Skeletal muscle satellite cell (primary cell): ENCODE measurements at regions not wholly inside any gene's neighbourhood (a gene's known extent, or its start where the extent isn't known, plus 50 kb on each side); places are given as distances from the start of the nearest gene placed in this dataset.

Experiments
- H3K27me3 ChIP-seq: 2 replicates; pipeline ENCODE4 v1.7.0; 2013; ENCODE audit warnings: low read length; ENCODE audit not compliant: control insufficient read depth, insufficient read depth
- H3K36me3 ChIP-seq: 2 replicates; pipeline ENCODE4 v1.7.0; 2013; ENCODE audit warnings: mild to moderate bottlenecking, control low read depth, low read length; ENCODE audit not compliant: insufficient read depth
- H3K4me1 ChIP-seq: 2 replicates; pipeline ENCODE4 v1.7.0; 2013; ENCODE audit warnings: low read length; ENCODE audit not compliant: control insufficient read depth, insufficient read depth
- H3K4me2 ChIP-seq: 2 replicates; pipeline ENCODE4 v1.7.0; 2013; ENCODE audit warnings: mild to moderate bottlenecking, low read length
- H3K4me3 ChIP-seq: 2 replicates; pipeline ENCODE4 v1.7.0; 2013; ENCODE audit warnings: low read length
- H3K9ac ChIP-seq: 2 replicates; pipeline ENCODE4 v1.7.0; 2013; ENCODE audit warnings: mild to moderate bottlenecking, low read depth, low read length, moderate library complexity
- H3K9me3 ChIP-seq: replicated peaks from 2 replicates; pipeline ENCODE4 v1.7.0; 2013; ENCODE audit warnings: mild to moderate bottlenecking, control low read depth, low read length

DNA sequence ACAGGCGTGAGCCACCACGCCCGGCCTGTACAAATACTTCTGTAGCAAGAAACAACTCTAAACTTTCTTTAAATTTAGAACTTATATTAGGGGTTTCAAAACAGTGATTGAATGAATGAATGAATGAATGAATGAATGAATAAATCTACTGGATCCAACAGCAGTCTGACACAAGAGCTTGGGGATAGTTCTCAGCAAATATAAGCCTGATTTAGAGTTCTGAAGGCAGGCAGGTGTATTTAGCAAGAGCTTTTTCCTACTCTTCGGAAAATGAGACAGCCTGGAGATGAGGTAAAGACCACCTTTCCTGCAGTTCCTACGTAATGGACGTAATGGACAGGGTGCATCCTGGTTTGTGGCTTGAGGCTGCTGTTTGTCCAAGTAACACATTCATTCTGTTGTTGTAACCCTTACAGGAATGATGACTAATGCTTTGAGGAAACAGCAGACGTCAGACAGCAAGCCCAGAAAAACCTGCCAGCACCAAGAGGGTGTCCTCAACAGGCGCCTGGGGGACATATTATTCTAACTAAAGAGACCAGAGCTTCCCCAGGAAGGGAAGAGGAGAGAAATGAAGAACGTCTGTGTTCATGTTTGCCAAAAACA is 277.4 kb upstream of the SOX5 start:
- H3K9me3 ChIP-seq = no peaks in the 10 kb centered on the region
- H3K9ac ChIP-seq = peak overlapping the region; percentile 10
- H3K27me3 ChIP-seq = no peaks in the 10 kb centered on the region
- no peaks in the 10 kb centered on the region for H3K36me3 ChIP-seq
- H3K4me3 ChIP-seq = no peak overlapping the region
- peaks cover 18% of the 10 kb centered on the region for H3K4me1 ChIP-seq
- H3K4me2 ChIP-seq = peak overlapping the region; percentile 34

DNA sequence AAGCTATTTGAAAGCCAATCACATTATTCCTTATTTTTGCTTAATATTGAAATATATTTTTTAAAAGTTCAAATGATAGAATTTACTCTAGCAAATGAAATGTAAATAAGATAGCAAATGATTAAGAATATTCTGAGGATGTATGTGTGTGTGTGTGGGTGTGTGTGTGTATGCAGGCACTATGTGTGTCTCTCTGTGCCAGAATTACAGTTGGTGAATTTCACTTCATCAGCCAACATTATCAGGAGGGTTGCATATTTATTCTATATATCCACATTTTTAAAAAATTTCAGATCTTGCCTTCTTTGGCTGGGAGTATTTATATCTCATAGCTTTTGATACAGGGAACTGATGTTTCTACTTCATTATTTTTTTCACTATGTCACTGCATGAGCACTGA is 274.9 kb upstream of the SOX5 start:
- H3K4me1 ChIP-seq = peaks cover 18% of the 10 kb centered on the region
- H3K9me3 ChIP-seq = no peaks in the 10 kb centered on the region
- no peak overlapping the region for H3K4me2 ChIP-seq
- H3K9ac ChIP-seq = no peak overlapping the region
- no peaks in the 10 kb centered on the region for H3K36me3 ChIP-seq
- H3K27me3 ChIP-seq = no peaks in the 10 kb centered on the region
- no peak overlapping the region for H3K4me3 ChIP-seq

DNA sequence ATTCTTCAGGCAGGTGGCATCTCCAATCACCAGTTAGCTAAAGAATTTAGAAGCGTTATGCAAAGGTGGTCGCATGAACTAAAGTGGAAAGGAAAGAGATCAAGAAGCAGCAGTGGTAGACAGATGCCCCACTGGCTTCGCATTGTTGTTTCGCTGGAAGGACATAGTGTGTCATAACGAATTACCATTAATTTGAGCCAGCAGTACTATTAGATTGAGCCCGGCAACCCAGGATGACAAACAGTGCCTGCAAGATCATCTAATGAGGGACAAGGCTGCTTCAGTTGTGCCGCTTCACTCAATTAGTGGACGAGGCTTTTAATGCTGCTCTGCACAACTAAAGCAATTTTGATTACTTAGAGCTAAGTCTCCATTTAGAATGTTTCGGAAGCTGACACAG is 274.5 kb upstream of the SOX5 start:
- Histone ChIP-seq H3K36me3 (no peaks in the 10 kb centered on the region), H3K4me1 (peaks cover 18% of the 10 kb centered on the region), H3K27me3 (no peaks in the 10 kb centered on the region), H3K4me3 (no peak overlapping the region), H3K9me3 (no peaks in the 10 kb centered on the region), H3K9ac (no peak overlapping the region), H3K4me2 (no peak overlapping the region)

DNA sequence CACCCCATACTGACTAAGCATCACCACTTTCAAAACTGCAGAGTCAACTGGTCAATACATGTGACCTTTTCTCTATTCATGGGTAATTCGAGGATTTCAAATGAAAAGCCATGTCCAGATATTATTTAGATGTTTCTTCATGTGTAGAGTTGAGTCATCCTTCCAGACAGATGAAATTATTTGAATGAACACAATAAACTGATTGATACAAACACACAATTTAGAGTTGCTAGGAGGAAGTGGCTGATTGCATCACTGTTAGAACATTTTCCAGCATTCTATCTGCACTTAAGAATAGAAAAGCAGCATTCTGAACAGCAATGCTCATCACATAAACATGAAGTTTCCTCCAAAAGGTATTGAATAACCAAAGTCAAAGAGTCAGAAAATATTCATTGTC is 273.5 kb upstream of the SOX5 start:
- peaks cover 18% of the 10 kb centered on the region for H3K4me1 ChIP-seq
- peak overlapping the region; percentile 9 for H3K9ac ChIP-seq
- no peaks in the 10 kb centered on the region for H3K9me3 ChIP-seq
- H3K4me2 ChIP-seq = no peak overlapping the region
- no peaks in the 10 kb centered on the region for H3K36me3 ChIP-seq
- no peak overlapping the region for H3K4me3 ChIP-seq
- no peaks in the 10 kb centered on the region for H3K27me3 ChIP-seq

DNA sequence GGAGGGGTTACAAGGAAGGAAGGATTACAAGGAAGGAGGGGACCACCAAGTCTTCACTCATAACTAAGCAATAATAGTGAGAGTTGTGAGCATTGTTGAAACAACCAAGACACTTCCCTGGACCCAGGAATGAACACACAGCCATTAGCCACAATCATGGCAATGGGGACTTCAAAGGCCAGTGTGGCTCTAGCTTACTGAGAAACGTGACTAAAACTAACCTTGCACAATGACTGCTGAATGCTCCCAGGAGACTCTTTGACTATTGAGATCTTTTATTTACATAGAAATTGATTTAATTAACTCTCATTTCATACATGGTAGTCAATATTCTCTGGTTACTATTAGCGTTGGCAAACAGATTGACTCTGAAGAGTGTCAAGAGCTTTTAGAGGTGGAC is 263.0 kb upstream of the SOX5 start:
- no peak overlapping the region for H3K4me2 ChIP-seq
- no peak overlapping the region for H3K4me3 ChIP-seq
- no peaks in the 10 kb centered on the region for H3K4me1 ChIP-seq
- no peaks in the 10 kb centered on the region for H3K27me3 ChIP-seq
- H3K36me3 ChIP-seq = no peaks in the 10 kb centered on the region
- H3K9me3 ChIP-seq = no peaks in the 10 kb centered on the region
- H3K9ac ChIP-seq = no peak overlapping the region

DNA sequence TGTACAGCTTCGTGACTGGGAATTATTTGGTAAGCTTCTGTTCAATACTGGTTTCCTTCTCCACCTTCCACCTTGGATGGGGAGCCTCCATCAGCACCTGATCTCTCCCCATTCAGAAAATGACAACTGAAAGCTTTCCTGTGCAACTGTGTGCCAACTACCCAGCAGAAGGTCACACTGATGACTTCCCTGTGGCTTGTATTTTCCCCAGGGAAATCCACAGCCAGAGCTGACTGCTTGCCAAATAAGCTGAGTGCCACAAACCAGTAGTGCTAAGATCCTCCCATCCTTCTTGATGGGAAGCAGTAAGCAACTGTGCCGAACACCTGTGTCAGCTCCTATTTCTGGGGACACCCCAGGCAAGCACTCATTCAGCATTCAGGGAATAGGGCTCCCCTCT is 257.2 kb upstream of the SOX5 start:
- no peak overlapping the region for H3K9ac ChIP-seq
- no peaks in the 10 kb centered on the region for H3K27me3 ChIP-seq
- no peak overlapping the region for H3K4me2 ChIP-seq
- H3K4me1 ChIP-seq = peaks cover 4% of the 10 kb centered on the region
- H3K36me3 ChIP-seq = no peaks in the 10 kb centered on the region
- no peak overlapping the region for H3K4me3 ChIP-seq
- H3K9me3 ChIP-seq = no peaks in the 10 kb centered on the region

DNA sequence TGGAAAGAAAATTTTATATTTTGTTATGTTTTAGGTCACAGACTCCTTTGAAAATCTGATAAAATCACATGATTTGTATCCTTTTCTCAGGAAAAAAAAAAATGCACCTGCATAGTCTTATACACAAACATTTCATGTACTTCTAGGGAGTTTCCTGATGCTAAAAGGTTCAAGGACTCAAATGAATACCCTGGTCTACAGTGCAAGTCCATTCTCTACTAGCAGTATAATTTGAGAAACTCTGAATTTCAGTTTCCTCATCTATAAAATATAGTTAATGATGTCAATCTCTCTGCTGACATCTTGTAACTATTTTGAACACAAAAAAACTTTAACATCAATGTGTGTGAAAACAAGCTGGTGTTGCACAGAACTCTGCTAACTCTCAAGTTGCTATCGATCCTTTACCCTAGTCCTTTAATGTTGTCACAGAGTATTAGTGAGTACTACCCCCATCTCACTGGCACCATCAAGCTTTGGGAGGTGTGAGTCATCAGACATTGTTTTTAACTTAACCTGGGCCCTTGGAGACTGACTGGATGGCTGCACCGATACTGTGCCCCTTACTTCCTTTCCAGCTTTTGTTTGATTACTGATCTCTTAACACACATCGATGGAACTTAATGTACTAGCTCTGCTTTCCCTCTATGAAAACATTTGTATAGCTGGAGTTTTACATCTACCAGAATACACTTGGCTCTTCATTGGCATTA is 251.9 kb upstream of the SOX5 start:
- H3K9ac ChIP-seq = no peak overlapping the region
- no peaks in the 10 kb centered on the region for H3K36me3 ChIP-seq
- H3K4me1 ChIP-seq = peaks cover 30% of the 10 kb centered on the region

DNA sequence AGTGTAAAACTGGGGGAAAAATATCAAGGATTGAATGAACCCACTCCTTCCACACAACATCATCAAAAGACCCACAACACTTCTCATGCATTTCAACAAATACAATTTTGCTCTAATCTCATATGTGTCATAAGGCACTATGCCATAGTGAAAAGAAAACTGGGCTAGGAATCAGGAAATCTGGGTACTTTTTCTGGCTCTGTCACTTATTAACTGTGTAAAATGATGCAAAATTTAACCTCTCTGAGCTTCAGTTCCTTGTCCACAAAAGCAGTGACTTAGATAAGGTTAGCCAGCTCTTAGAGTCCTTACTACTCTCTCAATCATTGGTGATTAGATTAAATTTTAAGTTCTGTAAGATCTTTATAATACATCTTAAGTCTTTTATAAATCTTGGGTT is 250.5 kb upstream of the SOX5 start:
- H3K9me3 ChIP-seq = no peaks in the 10 kb centered on the region

More for the DNA sequence above, 251.9 kb upstream of the SOX5 start:
- Histone ChIP-seq H3K4me2 (peak overlapping the region; percentile 27), H3K4me3 (no peak overlapping the region), H3K27me3 (no peaks in the 10 kb centered on the region), H3K9me3 (no peaks in the 10 kb centered on the region)

DNA sequence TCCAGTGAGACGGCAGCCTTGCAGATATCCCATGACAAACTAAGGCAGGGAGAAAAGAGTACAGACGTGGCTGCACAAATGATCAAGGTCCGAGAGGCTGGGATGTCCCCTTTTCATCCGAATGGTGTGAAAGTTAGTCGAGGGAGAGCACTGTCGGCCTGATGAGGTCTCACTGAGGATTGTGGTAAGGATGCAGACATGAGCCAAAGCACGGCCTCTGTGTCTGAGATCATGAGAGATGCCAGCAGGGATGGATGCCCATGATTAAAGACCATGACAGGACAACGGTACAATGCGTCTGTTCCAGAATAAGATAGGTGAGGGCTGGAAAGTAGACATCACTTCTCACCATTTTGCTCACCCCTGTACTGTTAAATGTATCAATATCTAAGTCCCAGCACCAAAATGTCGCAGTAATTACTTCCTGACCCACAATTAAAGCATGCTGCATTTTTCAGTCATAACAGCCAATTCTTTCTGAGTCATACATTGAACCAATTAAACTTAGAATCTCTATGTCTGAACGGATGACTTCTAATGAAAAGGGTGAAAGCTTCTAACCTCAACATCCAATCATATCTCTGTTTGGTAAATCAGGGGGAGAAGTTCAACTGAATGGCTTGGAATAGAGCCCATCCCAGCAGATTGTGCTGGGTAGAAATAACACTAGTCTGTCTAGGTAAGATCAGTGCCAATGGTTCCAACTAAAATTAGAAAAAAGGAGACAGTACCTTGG is 249.6 kb upstream of the SOX5 start:
- Histone ChIP-seq H3K4me1 (peaks cover 30% of the 10 kb centered on the region), H3K9me3 (no peaks in the 10 kb centered on the region), H3K4me2 (peak overlapping the region; percentile 59)

More for the DNA sequence above, 250.5 kb upstream of the SOX5 start:
- Histone ChIP-seq H3K27me3 (no peaks in the 10 kb centered on the region), H3K4me2 (no peak overlapping the region), H3K9ac (no peak overlapping the region), H3K4me3 (no peak overlapping the region), H3K4me1 (peaks cover 30% of the 10 kb centered on the region), H3K36me3 (no peaks in the 10 kb centered on the region)

DNA sequence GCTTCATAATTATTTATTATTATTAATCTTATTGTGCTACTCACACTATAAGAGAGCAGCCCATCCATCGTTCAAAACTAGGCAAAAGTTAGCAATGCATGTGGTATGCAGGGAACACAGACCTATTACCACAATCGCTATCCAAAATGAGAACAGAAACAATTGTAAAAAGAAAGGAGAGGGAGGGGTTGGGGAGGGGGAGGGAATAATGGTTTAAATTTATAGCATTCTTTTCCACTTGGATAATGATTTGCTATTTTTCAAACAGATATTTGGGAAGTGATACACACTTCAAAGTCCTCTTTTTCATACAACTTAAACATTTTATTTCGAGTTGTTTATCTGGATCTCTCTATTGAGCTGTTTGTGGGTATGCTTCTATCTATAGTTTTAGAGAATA is 248.6 kb upstream of the SOX5 start:
- Histone ChIP-seq H3K4me1 (peaks cover 30% of the 10 kb centered on the region), H3K27me3 (no peaks in the 10 kb centered on the region), H3K4me2 (peak overlapping the region; percentile 59), H3K4me3 (no peak overlapping the region), H3K36me3 (no peaks in the 10 kb centered on the region), H3K9me3 (no peaks in the 10 kb centered on the region), H3K9ac (no peak overlapping the region)

More for the DNA sequence above, 249.6 kb upstream of the SOX5 start:
- H3K36me3 ChIP-seq = no peaks in the 10 kb centered on the region
- no peaks in the 10 kb centered on the region for H3K27me3 ChIP-seq
- no peak overlapping the region for H3K9ac ChIP-seq
- no peak overlapping the region for H3K4me3 ChIP-seq

DNA sequence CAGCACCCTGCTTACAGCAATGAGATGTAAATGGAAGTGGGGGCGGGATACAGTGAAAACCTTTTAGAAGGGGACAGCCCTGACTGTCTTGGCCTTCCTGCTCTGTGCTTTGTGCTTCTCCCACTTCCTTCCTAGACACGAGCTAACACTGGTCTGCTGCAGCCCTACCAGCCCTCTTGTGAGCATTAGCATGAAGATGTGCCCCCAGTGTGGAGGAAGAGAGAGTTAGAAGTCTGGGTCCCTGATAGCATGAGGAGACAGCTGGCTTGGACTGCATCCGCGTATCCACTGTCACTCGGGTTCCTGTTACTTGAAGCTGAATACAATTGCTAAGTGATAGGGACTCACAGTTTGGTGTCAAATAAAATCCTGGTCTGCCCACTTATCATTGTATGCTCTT is 248.1 kb upstream of the SOX5 start:
- Histone ChIP-seq H3K4me2 (peak overlapping the region; percentile 59), H3K9ac (no peak overlapping the region), H3K4me1 (peaks cover 30% of the 10 kb centered on the region), H3K4me3 (no peak overlapping the region), H3K9me3 (no peaks in the 10 kb centered on the region), H3K36me3 (no peaks in the 10 kb centered on the region), H3K27me3 (no peaks in the 10 kb centered on the region)
